Glutamatergic neuron (in vitro differentiated cells): ENCODE measurements at regions not wholly inside any gene's neighbourhood (a gene's known extent, or its start where the extent isn't known, plus 50 kb on each side); places are given as distances from the start of the nearest gene placed in this dataset.
A peak's percentile ranks its signal among the peaks of the same experiment; 100 is the strongest.
"Not testable (repeated sequence)": the region's sequence is repeated elsewhere in the genome, so short reads cannot be mapped to it uniquely, and the experiment has no call there.

Experiments
- DNase-seq: peaks from one replicate; pipeline ENCODE4 v3.0.0; 2022
- H3K27ac Mint-ChIP-seq: one replicate; pipeline ENCODE4 v1.8.0; 2020; ENCODE audit warnings: mild to moderate bottlenecking, mixed read lengths, inconsistent platforms; ENCODE audit not compliant: unreplicated experiment
- H3K27me3 Mint-ChIP-seq: one replicate; pipeline ENCODE4 v1.8.0; 2020; ENCODE audit warnings: mild to moderate bottlenecking, moderate library complexity, mixed read lengths, inconsistent platforms; ENCODE audit not compliant: unreplicated experiment
- H3K36me3 Mint-ChIP-seq: one replicate; pipeline ENCODE4 v1.8.0; 2020; ENCODE audit warnings: mild to moderate bottlenecking, mixed read lengths, inconsistent platforms; ENCODE audit not compliant: unreplicated experiment
- H3K4me1 Mint-ChIP-seq: one replicate; pipeline ENCODE4 v1.8.0; 2020; ENCODE audit warnings: mild to moderate bottlenecking, low read depth, mixed read lengths, inconsistent platforms; ENCODE audit not compliant: unreplicated experiment
- H3K4me3 Mint-ChIP-seq: one replicate; pipeline ENCODE4 v1.8.0; 2020; ENCODE audit warnings: mild to moderate bottlenecking, mixed read lengths, inconsistent platforms; ENCODE audit not compliant: unreplicated experiment
- H3K9me3 Mint-ChIP-seq: one replicate; pipeline ENCODE4 v1.8.0; 2020; ENCODE audit warnings: mild to moderate bottlenecking, moderate library complexity, mixed read lengths, inconsistent platforms; ENCODE audit not compliant: unreplicated experiment
- CTCF ChIP-seq: fragments of 200-600 bp; sonication (generic); IDR thresholded peaks from one replicate; pipeline ENCODE4 v1.5.0; 2021; ENCODE audit not compliant: partially characterized antibody, unreplicated experiment

- peaks cover 4% of the 10 kb centered on the region for H3K36me3 Mint-ChIP-seq
- no peak overlapping the region for H3K27ac Mint-ChIP-seq
- peaks cover 2% of the 10 kb centered on the region for H3K9me3 Mint-ChIP-seq
Measured at GRCh38 chr15:39419651-39420050, 161.2 kb upstream of the THBS1 start.

GRCh38 chr15:39420123-39420852 lies 160.6 kb upstream of the THBS1 start:
- peak overlapping the region; percentile 28 for H3K27ac Mint-ChIP-seq
- not testable (repeated sequence) for H3K27me3 Mint-ChIP-seq, DNase-seq, H3K4me1 Mint-ChIP-seq, H3K36me3 Mint-ChIP-seq, H3K9me3 Mint-ChIP-seq
- H3K4me3 Mint-ChIP-seq: peak overlapping the region; percentile 7

More at GRCh38 chr15:39419651-39420050, 161.2 kb upstream of the THBS1 start:
- H3K4me3 Mint-ChIP-seq: no peak overlapping the region
- peaks cover under 1% of the 10 kb centered on the region for H3K27me3 Mint-ChIP-seq
- no peak for DNase-seq
- no peaks in the 10 kb centered on the region for H3K4me1 Mint-ChIP-seq
- no peak for TF ChIP-seq CTCF

- H3K4me1 Mint-ChIP-seq, H3K9me3 Mint-ChIP-seq, DNase-seq, H3K27ac Mint-ChIP-seq, H3K4me3 Mint-ChIP-seq, H3K36me3 Mint-ChIP-seq, H3K27me3 Mint-ChIP-seq: not testable (repeated sequence)
Measured at GRCh38 chr15:39420853-39421192, 160.1 kb upstream of the THBS1 start.

GRCh38 chr15:39426552-39427532 lies 154.0 kb upstream of the THBS1 start:
- no peaks in the 10 kb centered on the region for H3K27me3 Mint-ChIP-seq
- peak overlapping the region; percentile 38 for H3K27ac Mint-ChIP-seq
- peaks cover 7% of the 10 kb centered on the region for H3K4me1 Mint-ChIP-seq
- no peaks in the 10 kb centered on the region for H3K36me3 Mint-ChIP-seq
- no peak for TF ChIP-seq CTCF
- DNase-seq: peak; percentile 33
- H3K4me3 Mint-ChIP-seq: no peak overlapping the region
- H3K9me3 Mint-ChIP-seq: no peaks in the 10 kb centered on the region

GRCh38 chr15:39427705-39428104 lies 153.2 kb upstream of the THBS1 start:
- Mint-ChIP-seq H3K4me3 (no peak overlapping the region), H3K27me3 (no peaks in the 10 kb centered on the region), H3K4me1 (peaks cover 7% of the 10 kb centered on the region), H3K9me3 (no peaks in the 10 kb centered on the region), H3K27ac (no peak overlapping the region), H3K36me3 (no peaks in the 10 kb centered on the region)
- DNase-seq: no peak
- no peak for TF ChIP-seq CTCF
